HUES6 (cell line): ENCODE measurements at regions not wholly inside any gene's neighbourhood (a gene's known extent, or its start where the extent isn't known, plus 50 kb on each side); places are given as distances from the start of the nearest gene placed in this dataset.

Source experiments
- H3K27ac ChIP-seq: 2 replicates; pipeline ENCODE4 v1.7.0; 2013; ENCODE audit warnings: low read depth, mild to moderate bottlenecking, low read length, inconsistent platforms
- H3K27me3 ChIP-seq: 2 replicates; pipeline ENCODE4 v1.6.1; 2013; ENCODE audit warnings: low read length; ENCODE audit not compliant: control insufficient read depth, insufficient read depth
- H3K36me3 ChIP-seq: 2 replicates; pipeline ENCODE4 v1.6.1; 2013; ENCODE audit warnings: low read length; ENCODE audit not compliant: control insufficient read depth, insufficient read depth
- H3K4me1 ChIP-seq: 2 replicates; pipeline ENCODE4 v1.6.1; 2013; ENCODE audit warnings: low read length; ENCODE audit not compliant: control insufficient read depth, insufficient read depth
- H3K4me3 ChIP-seq: 2 replicates; pipeline ENCODE4 v1.5.1; 2013; ENCODE audit warnings: low read depth, low read length
- H3K9ac ChIP-seq: one replicate; pipeline ENCODE4 v1.6.1; 2013; ENCODE audit warnings: mild to moderate bottlenecking, low read length
- H3K9me3 ChIP-seq: 2 replicates; pipeline ENCODE4 v1.6.1; 2013; ENCODE audit warnings: low read depth, low read length; ENCODE audit not compliant: control insufficient read depth, insufficient read depth

- Histone ChIP-seq H3K9ac (no peak overlapping the region), H3K4me3 (no peak overlapping the region), H3K36me3 (no peaks in the 10 kb centered on the region), H3K27me3 (no peaks in the 10 kb centered on the region), H3K4me1 (peaks cover 12% of the 10 kb centered on the region), H3K9me3 (no peaks in the 10 kb centered on the region), H3K27ac (no peak overlapping the region)
Measured at GRCh38 chr7:47044625-47045024, 537.3 kb downstream of the TNS3 start.

DNA sequence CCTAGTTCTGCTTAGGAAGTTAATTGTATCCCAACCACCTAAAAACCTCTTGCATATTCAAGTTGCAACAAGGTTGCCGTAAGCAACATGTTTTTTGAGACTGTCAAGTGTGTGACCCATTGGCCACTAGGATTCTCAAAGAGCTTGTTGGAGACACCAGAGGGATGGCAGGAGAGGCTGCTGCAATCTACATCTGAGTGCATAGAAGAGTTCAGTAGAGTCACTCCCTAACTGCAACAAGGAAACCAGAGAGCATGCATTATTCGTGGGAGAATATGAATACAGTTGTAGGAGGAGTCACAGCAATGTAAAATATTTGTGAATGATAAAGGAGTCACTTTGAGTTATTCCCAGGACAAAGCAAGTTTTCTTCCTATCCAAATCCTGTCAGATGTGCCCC, 538.6 kb downstream of the TNS3 start:
- Histone ChIP-seq H3K9ac (no peak overlapping the region), H3K4me3 (no peak overlapping the region), H3K9me3 (no peaks in the 10 kb centered on the region), H3K27ac (no peak overlapping the region), H3K4me1 (peaks cover 25% of the 10 kb centered on the region), H3K36me3 (no peaks in the 10 kb centered on the region), H3K27me3 (no peaks in the 10 kb centered on the region)

- H3K4me1 ChIP-seq, result peaks cover 29% of the 10 kb centered on the region
- H3K4me3 ChIP-seq, result no peak overlapping the region
- H3K27ac ChIP-seq, result no peak overlapping the region
- H3K9ac ChIP-seq, result no peak overlapping the region
- 0 out of 2 replicates have a peak, but pooled peaks cover 2% of the 10 kb centered on the region for H3K27me3 ChIP-seq
- no peaks in the 10 kb centered on the region for H3K36me3 ChIP-seq
- no peaks in the 10 kb centered on the region for H3K9me3 ChIP-seq
Measured at GRCh38 chr7:47042669-47043068, 539.2 kb downstream of the TNS3 start.

- peaks cover 29% of the 10 kb centered on the region for H3K4me1 ChIP-seq
Measured at GRCh38 chr7:47040795-47041347, 541.0 kb downstream of the TNS3 start.

GRCh38 chr7:47039904-47040303, 542.0 kb downstream of the TNS3 start:
- Histone ChIP-seq H3K9ac (no peak overlapping the region), H3K4me3 (0 out of 2 replicates have a peak overlapping the region, but pooled peaks have one; percentile 11), H3K4me1 (peaks cover 25% of the 10 kb centered on the region), H3K27me3 (0 out of 2 replicates have a peak, but pooled peaks cover 3% of the 10 kb centered on the region), H3K9me3 (no peaks in the 10 kb centered on the region), H3K27ac (no peak overlapping the region), H3K36me3 (no peaks in the 10 kb centered on the region)

More at GRCh38 chr7:47040795-47041347, 541.0 kb downstream of the TNS3 start:
- 0 out of 2 replicates have a peak, but pooled peaks cover 3% of the 10 kb centered on the region for H3K27me3 ChIP-seq
- H3K36me3 ChIP-seq, result no peaks in the 10 kb centered on the region
- no peak overlapping the region for H3K4me3 ChIP-seq
- H3K27ac ChIP-seq, result no peak overlapping the region
- H3K9me3 ChIP-seq, result no peaks in the 10 kb centered on the region
- H3K9ac ChIP-seq, result no peak overlapping the region

DNA sequence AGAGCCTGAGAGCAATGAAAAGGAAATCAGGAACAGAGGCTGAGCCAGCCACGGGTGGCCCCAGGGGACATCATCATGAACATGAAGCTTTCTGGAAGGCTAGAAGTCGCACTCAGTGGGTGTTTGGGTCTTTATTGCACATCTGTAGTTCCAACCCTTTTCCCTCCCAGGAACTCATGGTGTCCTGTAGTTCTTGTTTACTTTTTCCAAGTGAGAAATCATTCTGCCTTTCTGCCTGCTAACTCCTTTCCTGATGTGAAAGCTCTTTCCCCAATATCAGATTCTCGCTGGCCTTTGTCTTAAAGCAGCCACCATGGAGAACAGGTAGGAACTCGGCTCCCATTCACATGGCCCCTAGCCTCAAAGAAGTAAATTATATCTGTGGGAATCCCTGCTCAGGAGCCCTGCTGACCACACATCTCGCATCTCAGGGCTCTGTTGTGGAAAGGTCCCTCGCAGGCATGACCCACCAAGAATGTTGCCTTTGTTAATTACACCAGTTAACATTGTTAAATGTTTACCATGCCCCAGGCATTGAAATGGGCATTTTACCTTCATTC, 542.7 kb downstream of the TNS3 start:
- H3K27ac ChIP-seq, result no peak overlapping the region
- H3K4me1 ChIP-seq, result peaks cover 25% of the 10 kb centered on the region
- no peaks in the 10 kb centered on the region for H3K9me3 ChIP-seq
- no peak overlapping the region for H3K9ac ChIP-seq
- 0 out of 2 replicates have a peak overlapping the region, but pooled peaks have one; percentile 11 for H3K4me3 ChIP-seq
- 0 out of 2 replicates have a peak, but pooled peaks cover 3% of the 10 kb centered on the region for H3K27me3 ChIP-seq
- H3K36me3 ChIP-seq, result no peaks in the 10 kb centered on the region

GRCh38 chr7:47038621-47039020, 543.3 kb downstream of the TNS3 start:
- Histone ChIP-seq H3K9me3 (no peaks in the 10 kb centered on the region), H3K9ac (no peak overlapping the region), H3K36me3 (no peaks in the 10 kb centered on the region), H3K4me1 (peaks cover 25% of the 10 kb centered on the region), H3K27ac (no peak overlapping the region), H3K27me3 (0 out of 2 replicates have a peak, but pooled peaks cover 3% of the 10 kb centered on the region), H3K4me3 (no peak overlapping the region)

DNA sequence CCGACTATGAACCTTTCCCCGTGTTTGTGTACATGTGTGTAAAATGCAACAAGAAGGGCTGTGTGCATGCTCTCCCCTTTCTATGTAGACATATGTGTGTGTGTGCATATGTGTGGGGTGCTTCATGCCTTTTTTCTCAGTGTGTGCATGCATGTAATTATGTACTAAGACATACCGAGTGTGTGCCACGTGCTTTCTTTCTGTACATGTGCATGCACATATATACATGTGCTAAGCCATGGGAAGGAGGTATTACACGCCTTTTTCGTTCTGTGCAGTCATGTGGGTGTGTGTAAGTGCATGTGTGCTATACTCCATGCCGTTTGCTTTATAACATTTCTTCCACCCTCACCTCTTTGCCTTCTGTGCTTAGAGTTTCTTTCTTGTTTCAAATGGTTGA, 544.3 kb downstream of the TNS3 start:
- no peak overlapping the region for H3K27ac ChIP-seq
- H3K9me3 ChIP-seq, result no peaks in the 10 kb centered on the region
- no peak overlapping the region for H3K4me3 ChIP-seq
- peaks cover 21% of the 10 kb centered on the region for H3K4me1 ChIP-seq
- no peak overlapping the region for H3K9ac ChIP-seq
- H3K36me3 ChIP-seq, result no peaks in the 10 kb centered on the region
- 0 out of 2 replicates have a peak, but pooled peaks cover 3% of the 10 kb centered on the region for H3K27me3 ChIP-seq

DNA sequence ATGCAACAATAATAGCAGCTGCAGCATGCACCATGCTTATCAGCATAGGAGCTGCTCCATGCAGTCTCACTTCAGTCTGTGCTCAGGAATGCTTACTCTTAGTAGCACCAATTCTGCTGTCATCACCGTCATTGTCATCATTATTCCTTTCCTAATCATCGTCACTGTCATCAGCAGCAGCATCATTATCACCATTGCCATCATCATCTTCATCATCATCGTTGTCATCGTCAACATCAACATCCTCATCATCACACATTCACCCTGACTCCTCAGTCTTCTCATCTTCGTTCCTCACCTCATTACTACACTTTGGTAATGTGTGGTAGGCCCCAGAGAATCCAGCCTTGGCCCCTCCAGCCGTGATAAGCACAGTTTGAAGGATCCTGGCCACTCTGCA, 545.0 kb downstream of the TNS3 start:
- Histone ChIP-seq H3K4me1 (peaks cover 21% of the 10 kb centered on the region), H3K36me3 (no peaks in the 10 kb centered on the region), H3K27me3 (0 out of 2 replicates have a peak, but pooled peaks cover 3% of the 10 kb centered on the region), H3K9ac (no peak overlapping the region), H3K9me3 (no peaks in the 10 kb centered on the region), H3K4me3 (no peak overlapping the region), H3K27ac (no peak overlapping the region)

- Histone ChIP-seq H3K9me3 (no peaks in the 10 kb centered on the region), H3K27me3 (0 out of 2 replicates have a peak, but pooled peaks cover 3% of the 10 kb centered on the region), H3K27ac (no peak overlapping the region), H3K4me1 (peaks cover 21% of the 10 kb centered on the region), H3K4me3 (no peak overlapping the region), H3K36me3 (no peaks in the 10 kb centered on the region), H3K9ac (no peak overlapping the region)
Measured at GRCh38 chr7:47035522-47035921, 546.4 kb downstream of the TNS3 start.

GRCh38 chr7:47034180-47034579, 547.7 kb downstream of the TNS3 start:
- Histone ChIP-seq H3K9me3 (no peaks in the 10 kb centered on the region), H3K4me3 (no peak overlapping the region), H3K27me3 (0 out of 2 replicates have a peak, but pooled peaks cover 3% of the 10 kb centered on the region), H3K4me1 (peaks cover 13% of the 10 kb centered on the region), H3K27ac (no peak overlapping the region), H3K36me3 (no peaks in the 10 kb centered on the region), H3K9ac (no peak overlapping the region)
